Hepatocyte (in vitro differentiated cells): ENCODE measurements at regions not wholly inside any gene's neighbourhood (a gene's known extent, or its start where the extent isn't known, plus 50 kb on each side); places are given as distances from the start of the nearest gene placed in this dataset.

ENCODE experiments used
- DNase-seq: peaks from one replicate; pipeline ENCODE4 v3.0.0-alpha.2; 2016; ENCODE audit warnings: low spot score
- H2AFZ ChIP-seq: fragments of 200-600 bp; sonication (generic); 2 replicates; pipeline ENCODE4 v1.6.0; 2016; ENCODE audit warnings: antibody characterized with exemption, mild to moderate bottlenecking
- H3K27ac ChIP-seq: fragments of 200-600 bp; sonication (generic); 2 replicates; pipeline ENCODE4 v1.5.1; 2016; ENCODE audit warnings: mild to moderate bottlenecking
- H3K27me3 ChIP-seq: fragments of 200-600 bp; sonication (generic); 2 replicates; pipeline ENCODE4 v1.6.1; 2016
- H3K36me3 ChIP-seq: fragments of 200-600 bp; sonication (generic); replicated peaks from 2 replicates; pipeline ENCODE4 v1.5.1; 2016; ENCODE audit warnings: low read depth; ENCODE audit not compliant: insufficient read depth
- H3K4me1 ChIP-seq: fragments of 200-600 bp; sonication (generic); 2 replicates; pipeline ENCODE4 v1.5.1; 2016; ENCODE audit warnings: mild to moderate bottlenecking, moderate library complexity; ENCODE audit not compliant: insufficient read depth
- H3K4me2 ChIP-seq: fragments of 200-600 bp; sonication (generic); 2 replicates; pipeline ENCODE4 v1.6.0; 2016
- H3K4me3 ChIP-seq: fragments of 200-600 bp; sonication (generic); 2 replicates; pipeline ENCODE4 v1.5.1; 2016; ENCODE audit warnings: mild to moderate bottlenecking
- H3K79me2 ChIP-seq: fragments of 200-600 bp; sonication (generic); 2 replicates; pipeline ENCODE4 v1.6.0; 2017; ENCODE audit warnings: mild to moderate bottlenecking
- H3K9me2 ChIP-seq: fragments of 200-600 bp; sonication (generic); replicated peaks from 2 replicates; pipeline ENCODE4 v1.6.0; 2017; ENCODE audit warnings: mild to moderate bottlenecking; ENCODE audit not compliant: insufficient read depth
- H3K9me3 ChIP-seq: fragments of 200-600 bp; sonication (generic); 2 replicates; pipeline ENCODE4 v1.5.1; 2016; ENCODE audit warnings: low read depth, mild to moderate bottlenecking
- H4K20me1 ChIP-seq: fragments of 200-600 bp; sonication (generic); 2 replicates; pipeline ENCODE4 v1.6.0; 2016; ENCODE audit warnings: mild to moderate bottlenecking; ENCODE audit not compliant: insufficient read depth, poor library complexity, severe bottlenecking
- CTCF ChIP-seq: fragments of 200-600 bp; sonication (generic); IDR thresholded peaks from 2 replicates; pipeline ENCODE4 v1.5.1; 2016; ENCODE audit warnings: antibody characterized with exemption, mild to moderate bottlenecking; ENCODE audit not compliant: poor library complexity
- EZH2 ChIP-seq: fragments of 200-600 bp; sonication (generic); IDR thresholded peaks from 2 replicates; pipeline ENCODE4 v1.6.1; 2016; ENCODE audit warnings: antibody characterized with exemption, mild to moderate bottlenecking, borderline replicate concordance
- EZH2phosphoT487 ChIP-seq: fragments of 200-600 bp; sonication (generic); IDR thresholded peaks from one replicate; pipeline ENCODE4 v1.6.1; 2018; ENCODE audit warnings: antibody characterized with exemption, mild to moderate bottlenecking, low read depth, moderate library complexity; ENCODE audit not compliant: unreplicated experiment, severe bottlenecking
- WGBS: methylation state at CpG from one replicate; pipeline ENCODE4 v1.1.6; 2016; ENCODE audit warnings: low lambda C conversion rate; ENCODE audit errors: missing lambda C conversion rate; 5-methylcytosine and 5-hydroxymethylcytosine counted together

DNA sequence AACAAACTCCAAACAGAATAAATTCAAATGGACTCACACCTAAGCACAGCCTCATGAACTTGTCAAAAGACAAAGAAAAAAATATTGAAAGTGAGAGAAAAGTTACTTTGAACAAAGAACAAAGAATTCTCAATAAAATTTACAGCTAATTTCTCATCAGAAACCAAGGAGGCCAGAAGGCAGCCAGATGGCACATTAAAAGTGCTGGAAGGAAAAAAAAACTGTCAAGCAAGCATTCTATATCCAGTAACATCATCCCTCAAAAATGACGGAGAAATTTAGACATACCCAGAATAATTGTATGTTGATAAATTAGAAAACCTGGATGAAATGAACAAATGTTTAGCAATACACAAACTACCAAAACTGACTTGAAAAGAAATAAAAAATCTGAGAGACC is 129.8 kb upstream of the UQCRFS1 start:
- WGBS: 87% methylated on average over 1 of the region's 1 CpG
- Histone ChIP-seq H3K27ac (no peak overlapping the region), H3K4me3 (no peak overlapping the region), H3K9me2 (no peaks in the 10 kb centered on the region), H3K36me3 (no peaks in the 10 kb centered on the region), H3K9me3 (no peaks in the 10 kb centered on the region), H3K27me3 (no peaks in the 10 kb centered on the region), H3K4me2 (no peak overlapping the region), H3K4me1 (no peaks in the 10 kb centered on the region), H2AFZ (no peak overlapping the region), H4K20me1 (no peaks in the 10 kb centered on the region), H3K79me2 (no peaks in the 10 kb centered on the region)
- no peak for TF ChIP-seq CTCF
- no peak for DNase-seq

- Histone ChIP-seq H4K20me1 (no peaks in the 10 kb centered on the region), H3K4me1 (no peaks in the 10 kb centered on the region), H3K27me3 (peaks cover 23% of the 10 kb centered on the region), H3K9me2 (no peaks in the 10 kb centered on the region), H3K4me2 (no peak overlapping the region), H3K27ac (no peak overlapping the region), H2AFZ (no peak overlapping the region), H3K4me3 (no peak overlapping the region), H3K79me2 (no peaks in the 10 kb centered on the region), H3K36me3 (no peaks in the 10 kb centered on the region), H3K9me3 (no peaks in the 10 kb centered on the region)
- no peak for TF ChIP-seq EZH2
- TF ChIP-seq EZH2phosphoT487: no peak
- TF ChIP-seq CTCF: no peak
- WGBS: 46% methylated on average over 10 of the region's 10 CpGs
- no peak for DNase-seq
Observed at GRCh38 chr19:29364224-29364726, 151.3 kb upstream of the UQCRFS1 start.

DNA sequence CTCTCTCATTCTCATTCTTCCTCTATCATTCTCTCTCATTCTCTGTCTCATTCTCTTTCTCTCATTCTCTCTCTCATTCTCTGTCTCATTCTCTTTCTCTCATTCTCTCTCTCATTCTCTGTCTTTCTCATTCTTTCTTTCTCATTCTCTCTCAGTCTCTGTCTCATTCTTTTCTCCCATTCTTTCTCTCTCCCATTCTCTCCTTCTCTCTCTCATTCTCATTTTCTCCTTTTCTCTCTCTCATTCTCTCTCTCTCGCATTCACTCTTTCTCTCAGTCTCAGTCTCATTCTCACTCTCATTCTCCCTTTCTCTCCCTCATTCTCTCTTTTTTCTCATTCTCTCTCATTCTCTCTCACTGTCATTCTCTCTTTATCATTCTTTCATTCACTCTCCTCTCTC is 152.0 kb upstream of the UQCRFS1 start:
- 100% methylated on average over 1 of the region's 1 CpG for WGBS
- TF ChIP-seq CTCF: no peak
- TF ChIP-seq EZH2: no peak
- TF ChIP-seq EZH2phosphoT487: no peak

DNA sequence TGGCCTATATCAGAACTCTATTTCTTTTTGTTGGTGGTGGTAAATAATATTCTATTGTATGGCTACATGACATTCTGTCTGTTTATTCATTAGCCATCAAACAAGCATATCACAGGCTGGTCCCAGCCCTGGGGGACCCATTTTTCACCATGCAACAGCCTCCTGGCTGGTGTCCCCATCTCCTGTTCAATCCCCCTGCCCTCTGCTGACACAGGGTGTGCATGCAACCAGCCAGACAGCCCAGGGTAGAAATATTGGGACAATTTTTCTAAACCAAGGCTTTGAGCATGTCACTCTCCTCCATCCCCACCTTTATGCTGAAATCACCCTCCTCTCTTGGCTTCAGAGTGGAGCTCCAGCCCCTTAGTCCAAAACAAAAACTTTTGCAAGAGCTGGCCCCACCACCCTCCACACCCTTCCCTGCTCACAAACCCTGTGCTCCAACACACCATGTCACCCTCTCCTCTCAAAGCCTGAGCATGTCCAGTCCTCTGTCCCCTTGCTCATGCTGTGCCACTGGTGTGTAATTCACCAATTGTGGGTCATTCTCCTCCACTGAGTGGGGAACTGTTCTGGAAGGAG is 153.0 kb upstream of the UQCRFS1 start:
- Histone ChIP-seq H3K4me1 (no peaks in the 10 kb centered on the region), H3K79me2 (no peaks in the 10 kb centered on the region), H2AFZ (no peak overlapping the region), H3K4me2 (no peak overlapping the region), H4K20me1 (no peaks in the 10 kb centered on the region), H3K4me3 (no peak overlapping the region), H3K9me3 (no peaks in the 10 kb centered on the region), H3K27me3 (peaks cover 23% of the 10 kb centered on the region), H3K27ac (no peak overlapping the region), H3K36me3 (no peaks in the 10 kb centered on the region), H3K9me2 (no peaks in the 10 kb centered on the region)
- TF ChIP-seq EZH2phosphoT487 (no peak), EZH2 (no peak), CTCF (no peak)
- DNase-seq: no peak

More for the DNA sequence above, 152.0 kb upstream of the UQCRFS1 start:
- H2AFZ ChIP-seq: no peak overlapping the region
- no peaks in the 10 kb centered on the region for H3K79me2 ChIP-seq
- H3K4me2 ChIP-seq: no peak overlapping the region
- H3K27me3 ChIP-seq: peaks cover 23% of the 10 kb centered on the region
- no peak overlapping the region for H3K27ac ChIP-seq
- H3K4me3 ChIP-seq: no peak overlapping the region
- H3K36me3 ChIP-seq: no peaks in the 10 kb centered on the region
- no peaks in the 10 kb centered on the region for H3K4me1 ChIP-seq
- DNase-seq: no peak
- no peaks in the 10 kb centered on the region for H4K20me1 ChIP-seq
- no peaks in the 10 kb centered on the region for H3K9me3 ChIP-seq
- H3K9me2 ChIP-seq: no peaks in the 10 kb centered on the region
